GM12875 (cell line): ENCODE measurements at regions not wholly inside any gene's neighbourhood (a gene's known extent, or its start where the extent isn't known, plus 50 kb on each side); places are given as distances from the start of the nearest gene placed in this dataset.
"Not testable (repeated sequence)": the region's sequence is repeated elsewhere in the genome, so short reads cannot be mapped to it uniquely, and the experiment has no call there.

Experiments used
- H3K4me3 ChIP-seq: one replicate; pipeline ENCODE4 v1.5.1; 2011; ENCODE audit warnings: low read depth, low read length, control low read depth
- TF ChIP-seq, protein P1 (sequence below): IDR thresholded peaks from 2 replicates; pipeline ENCODE4 v1.5.1; 2011; ENCODE audit warnings: low read depth, mild to moderate bottlenecking, control low read depth, inconsistent platforms, low read length, moderate library complexity, borderline replicate concordance; ENCODE audit not compliant: insufficient read depth

DNA sequence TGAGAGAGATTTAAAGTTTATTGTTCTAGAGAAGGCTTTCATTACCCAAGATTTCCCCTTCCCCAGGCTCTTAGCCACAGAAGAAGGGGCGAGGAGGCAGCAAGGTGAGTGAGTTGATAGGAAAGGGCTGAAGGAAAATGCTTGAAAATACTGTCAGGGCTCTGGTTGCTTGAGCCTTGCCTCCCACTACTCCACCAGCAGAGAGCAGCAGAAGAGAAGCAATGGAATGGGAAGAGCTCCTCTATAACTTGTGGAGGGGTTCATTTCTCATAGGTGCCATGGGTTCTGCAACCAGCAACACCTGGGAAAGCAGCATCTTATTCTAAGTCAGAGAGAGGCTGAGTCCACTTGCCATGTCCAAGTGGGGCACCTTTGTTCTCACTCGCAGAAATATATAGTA is 184.0 kb upstream of the CNTN6 start:
- no peak overlapping the region for H3K4me3 ChIP-seq
- TF ChIP-seq, protein P1, sequence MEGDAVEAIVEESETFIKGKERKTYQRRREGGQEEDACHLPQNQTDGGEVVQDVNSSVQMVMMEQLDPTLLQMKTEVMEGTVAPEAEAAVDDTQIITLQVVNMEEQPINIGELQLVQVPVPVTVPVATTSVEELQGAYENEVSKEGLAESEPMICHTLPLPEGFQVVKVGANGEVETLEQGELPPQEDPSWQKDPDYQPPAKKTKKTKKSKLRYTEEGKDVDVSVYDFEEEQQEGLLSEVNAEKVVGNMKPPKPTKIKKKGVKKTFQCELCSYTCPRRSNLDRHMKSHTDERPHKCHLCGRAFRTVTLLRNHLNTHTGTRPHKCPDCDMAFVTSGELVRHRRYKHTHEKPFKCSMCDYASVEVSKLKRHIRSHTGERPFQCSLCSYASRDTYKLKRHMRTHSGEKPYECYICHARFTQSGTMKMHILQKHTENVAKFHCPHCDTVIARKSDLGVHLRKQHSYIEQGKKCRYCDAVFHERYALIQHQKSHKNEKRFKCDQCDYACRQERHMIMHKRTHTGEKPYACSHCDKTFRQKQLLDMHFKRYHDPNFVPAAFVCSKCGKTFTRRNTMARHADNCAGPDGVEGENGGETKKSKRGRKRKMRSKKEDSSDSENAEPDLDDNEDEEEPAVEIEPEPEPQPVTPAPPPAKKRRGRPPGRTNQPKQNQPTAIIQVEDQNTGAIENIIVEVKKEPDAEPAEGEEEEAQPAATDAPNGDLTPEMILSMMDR: no peak

DNA sequence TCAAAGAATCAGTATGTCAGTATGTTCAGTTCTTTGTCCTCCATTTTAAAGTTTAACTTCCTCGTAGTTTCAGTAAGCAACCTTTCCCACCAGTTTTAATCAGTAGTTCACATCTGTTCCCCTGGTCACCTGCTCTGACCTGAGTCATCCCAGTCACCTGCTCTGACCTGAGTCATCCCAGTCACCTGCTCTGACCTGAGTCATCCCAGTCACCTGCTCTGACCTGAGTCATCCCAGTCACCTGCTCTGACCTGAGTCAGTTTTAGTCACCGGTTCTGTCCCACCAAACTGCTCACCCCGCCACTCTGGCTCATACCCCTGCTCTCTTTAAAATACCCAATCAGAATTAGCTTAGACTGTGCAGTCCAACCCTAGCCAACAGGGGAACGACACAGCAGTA is 180.1 kb upstream of the CNTN6 start:
- H3K4me3 ChIP-seq: not testable (repeated sequence)

DNA sequence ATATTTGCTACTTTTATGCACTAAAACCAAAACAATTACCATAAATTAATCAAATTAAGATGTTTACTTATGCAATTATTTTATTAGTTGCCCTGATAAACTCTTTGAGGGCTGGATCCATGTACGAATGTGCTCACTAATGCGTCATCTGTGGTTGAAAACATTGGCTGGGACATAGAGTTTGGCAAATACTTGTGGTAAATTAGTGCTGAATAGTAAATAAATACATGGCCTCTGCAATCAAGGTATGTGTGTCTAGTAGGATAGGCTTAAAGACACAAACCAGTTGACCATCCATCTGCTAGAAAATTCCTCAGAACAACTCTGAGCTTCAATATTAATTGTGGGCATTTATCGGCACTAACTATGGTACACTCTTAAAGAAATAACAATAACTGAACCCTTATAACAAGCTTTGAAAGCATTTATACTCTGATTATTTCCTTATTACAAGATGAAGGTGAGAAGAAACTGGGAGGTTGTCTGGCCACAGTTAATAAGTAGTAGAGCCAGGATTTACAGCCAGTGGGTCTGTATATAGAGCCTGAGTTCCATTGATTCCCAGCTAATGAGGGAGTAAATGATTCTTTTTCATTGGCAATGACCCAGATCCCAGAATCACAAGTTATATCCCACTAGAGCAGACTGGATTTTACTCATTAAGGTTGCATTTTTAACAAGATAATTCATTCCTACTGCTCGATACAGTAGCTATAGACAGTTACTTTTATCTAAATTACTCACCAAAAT is 169.5 kb upstream of the CNTN6 start:
- no peak overlapping the region for H3K4me3 ChIP-seq
- TF ChIP-seq, protein P1: no peak

GRCh38 chr3:930866-931265 is 162.0 kb upstream of the CNTN6 start:
- TF ChIP-seq, protein P1: no peak

DNA sequence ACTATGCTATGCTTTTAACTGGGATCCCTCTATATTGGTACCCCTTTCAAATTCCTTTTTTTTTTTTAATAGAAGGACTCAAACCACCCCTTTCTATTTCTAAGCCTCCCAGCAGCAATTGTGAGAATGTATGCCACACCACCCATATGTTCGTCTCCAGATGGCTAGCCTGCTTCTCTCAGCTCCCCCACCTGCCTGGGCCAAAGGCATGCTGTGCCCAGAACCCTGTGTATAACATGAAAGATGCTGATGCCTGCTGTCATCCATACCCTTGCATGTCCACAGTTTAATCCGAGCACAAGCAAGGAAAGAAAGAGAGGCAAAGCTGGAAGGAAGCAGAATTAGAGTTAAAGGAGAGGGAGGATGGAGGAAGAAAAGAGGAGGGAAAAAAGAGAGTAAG is 159.5 kb upstream of the CNTN6 start:
- TF ChIP-seq, protein P1: no peak
- H3K4me3 ChIP-seq: no peak overlapping the region

More at GRCh38 chr3:930866-931265, 162.0 kb upstream of the CNTN6 start:
- no peak overlapping the region for H3K4me3 ChIP-seq

DNA sequence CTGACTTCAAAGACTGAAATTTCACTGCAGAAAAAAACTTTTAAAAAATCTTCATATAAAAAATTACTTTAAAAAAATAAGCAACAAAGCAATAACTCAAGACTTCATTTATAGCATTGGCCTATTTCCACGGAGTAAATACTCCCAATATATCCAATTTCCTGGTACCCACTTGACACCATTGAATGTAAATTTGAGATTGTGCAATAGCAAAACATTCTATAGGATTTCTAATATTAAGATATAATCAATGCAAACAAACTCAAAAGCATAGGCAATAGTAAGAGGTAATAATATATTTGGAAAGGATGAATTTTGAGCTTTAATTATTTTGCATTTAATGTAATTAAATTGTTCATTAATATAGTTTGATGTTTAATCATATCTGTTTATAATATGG is 148.0 kb upstream of the CNTN6 start:
- TF ChIP-seq, protein P1: no peak
- no peak overlapping the region for H3K4me3 ChIP-seq

GRCh38 chr3:945738-946137 is 147.1 kb upstream of the CNTN6 start:
- TF ChIP-seq, protein P1: no peak
- no peak overlapping the region for H3K4me3 ChIP-seq
